GM18511 (cell line): ENCODE measurements at regions not wholly inside any gene's neighbourhood (a gene's known extent, or its start where the extent isn't known, plus 50 kb on each side); places are given as distances from the start of the nearest gene placed in this dataset.
A peak's percentile ranks its signal among the peaks of the same experiment; 100 is the strongest.

Source experiments
- ATAC-seq: cut with Tn5 transposase; IDR thresholded peaks from one replicate; pipeline ENCODE4 v1.9.1; 2021; ENCODE audit warnings: mild to moderate bottlenecking, moderate library complexity; ENCODE audit not compliant: unreplicated experiment

DNA sequence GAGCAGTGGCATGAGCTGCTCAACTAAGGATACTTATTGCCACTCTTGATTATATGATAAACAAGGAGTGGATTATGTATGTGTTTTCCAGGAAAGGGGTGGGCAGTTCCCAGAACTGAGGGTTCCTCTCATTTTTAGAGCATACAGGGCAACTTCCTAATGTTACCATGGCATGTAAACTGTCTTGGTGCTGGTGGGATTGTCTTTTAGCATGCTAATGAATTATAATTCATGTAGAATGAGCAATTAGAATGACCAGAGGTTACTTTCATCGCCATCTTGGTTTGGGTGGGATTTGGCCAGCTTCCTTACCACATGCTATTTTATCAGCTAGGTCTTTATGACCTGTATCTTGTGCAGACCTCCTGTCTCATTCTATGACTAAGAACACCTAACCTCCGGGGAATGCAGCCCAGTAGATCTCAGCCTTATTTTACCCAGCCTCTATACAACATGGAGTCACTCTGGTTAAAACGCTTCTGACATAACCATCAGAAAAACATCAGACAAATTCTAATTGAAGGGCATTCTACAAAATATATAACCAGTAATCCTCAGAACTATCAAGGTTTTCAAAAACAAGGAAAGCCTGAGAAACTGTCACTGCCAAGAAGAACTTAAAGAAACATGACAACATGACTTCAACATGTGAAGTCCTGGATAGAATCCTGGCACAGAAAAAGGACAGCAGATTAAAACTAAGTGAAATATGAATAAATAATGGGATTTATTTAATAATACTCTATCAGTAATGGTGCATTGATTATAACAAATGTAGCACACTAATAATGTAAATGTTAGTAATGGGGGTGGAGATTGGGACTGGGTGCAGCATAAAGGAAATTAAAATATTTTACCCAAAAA lies 365.0 kb downstream of the SEMA3D start:
- no peak for ATAC-seq

DNA sequence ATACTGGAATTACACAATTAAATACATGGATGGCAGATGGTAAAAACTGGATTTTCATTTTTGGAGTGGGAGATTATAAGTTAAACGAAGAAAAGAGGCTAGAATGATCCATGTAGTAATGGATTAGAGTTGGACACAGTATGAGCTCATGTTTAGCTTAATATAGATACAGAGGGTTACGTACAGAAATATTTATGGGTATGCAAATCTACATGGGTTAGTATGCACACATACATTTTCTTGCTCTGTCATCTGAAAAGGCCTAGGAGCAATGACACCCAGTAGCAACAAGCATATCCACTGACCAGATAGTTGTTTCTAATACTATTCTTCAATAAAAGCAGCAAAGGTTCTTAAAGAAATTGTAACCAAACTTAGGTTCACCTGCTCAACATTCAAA lies 366.4 kb downstream of the SEMA3D start:
- ATAC-seq: no peak

DNA sequence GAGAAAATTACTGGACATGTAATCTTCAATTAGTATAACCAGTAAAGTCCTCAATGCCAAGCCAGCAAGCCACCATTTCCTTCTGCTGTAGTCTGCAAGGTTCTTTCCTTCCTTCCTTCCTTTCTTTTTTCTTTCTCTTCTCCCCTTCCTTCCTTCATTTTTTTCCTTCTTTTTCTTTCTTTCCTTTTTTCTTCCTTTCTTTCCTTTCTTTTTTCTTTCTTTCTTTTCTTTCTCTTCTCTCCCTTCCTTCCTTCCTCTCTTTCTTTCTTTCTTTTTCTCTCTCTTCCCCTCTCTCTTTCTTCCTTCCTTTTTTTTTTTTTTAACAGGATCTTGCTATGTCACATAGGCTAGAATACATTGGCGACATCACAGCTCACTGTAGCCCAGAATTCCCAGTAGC lies 369.8 kb downstream of the SEMA3D start:
- no peak for ATAC-seq

DNA sequence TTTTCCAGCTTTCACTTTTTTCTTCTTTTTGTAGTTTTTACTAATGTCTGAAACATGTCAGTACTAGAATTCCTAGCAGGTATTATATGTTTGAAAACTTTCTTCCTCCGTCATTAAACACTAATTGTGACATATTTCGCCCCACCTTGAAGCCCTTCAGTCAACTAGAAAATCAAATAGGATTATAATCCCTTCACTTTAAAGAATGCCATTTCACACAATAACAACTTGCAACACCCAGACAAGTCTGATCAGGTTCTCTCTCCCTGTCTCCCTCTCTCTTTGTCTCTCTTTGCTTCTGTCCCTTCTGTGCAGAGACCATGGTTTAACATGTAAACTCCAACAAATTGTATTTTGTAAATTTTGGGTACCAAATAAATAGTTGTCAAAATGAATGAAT lies 373.5 kb downstream of the SEMA3D start:
- no peak for ATAC-seq

DNA sequence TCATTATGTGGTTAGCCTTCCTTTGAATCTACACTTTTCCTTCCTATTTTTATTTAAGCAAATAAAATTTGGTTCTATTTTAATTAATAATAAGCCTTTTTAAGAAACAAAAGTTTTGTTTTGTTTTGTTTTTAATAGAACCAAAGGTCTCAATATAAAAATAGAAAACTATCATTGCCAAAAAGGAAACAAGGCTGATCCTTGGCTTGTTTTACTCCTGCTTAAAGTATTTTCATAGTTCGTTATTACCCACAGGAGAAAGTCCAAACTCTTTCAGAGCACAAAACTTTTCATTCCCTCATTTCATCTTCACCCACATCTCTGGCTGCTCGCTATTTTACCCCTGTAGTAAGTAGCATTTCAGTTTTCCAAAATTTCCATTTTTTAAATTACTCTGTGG lies 374.8 kb downstream of the SEMA3D start:
- no peak for ATAC-seq

DNA sequence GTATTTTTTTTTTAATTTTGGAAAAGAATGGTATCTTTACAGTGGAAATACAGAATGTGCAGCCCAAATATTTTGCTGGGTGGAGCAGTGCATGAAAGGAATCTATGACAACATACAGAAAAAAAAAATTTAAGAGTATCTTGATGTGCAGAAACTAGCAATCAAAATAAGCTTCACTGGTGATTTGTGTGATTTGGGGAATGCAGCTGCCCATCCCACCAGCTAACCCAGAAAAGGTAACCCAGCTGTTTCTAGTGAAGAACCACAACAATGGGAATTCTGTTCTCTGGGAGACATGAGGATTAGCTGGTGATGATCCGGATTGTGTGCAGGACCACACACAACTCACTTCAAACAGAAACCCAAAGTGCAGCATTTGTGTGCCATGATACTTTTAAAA lies 375.5 kb downstream of the SEMA3D start:
- no peak for ATAC-seq

DNA sequence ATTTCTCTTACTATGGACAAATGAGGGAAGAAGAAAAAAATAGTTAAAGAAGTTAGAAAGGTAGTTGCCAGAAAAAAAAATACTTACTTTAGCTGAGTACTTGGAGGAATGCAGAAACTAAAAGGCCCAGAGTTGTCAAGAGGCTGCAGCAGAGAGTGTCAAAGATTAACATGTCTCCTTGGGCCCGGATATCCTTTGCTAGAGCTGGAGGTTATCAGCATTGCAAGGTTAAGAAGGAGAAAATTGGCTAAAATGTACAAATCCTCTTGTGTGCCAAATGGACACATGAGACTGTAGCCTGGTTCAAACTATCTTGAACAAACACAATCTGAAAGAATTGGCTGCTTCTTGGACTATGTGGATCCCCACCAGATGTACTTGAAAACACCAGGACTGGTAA lies 377.0 kb downstream of the SEMA3D start:
- ATAC-seq: no peak

DNA sequence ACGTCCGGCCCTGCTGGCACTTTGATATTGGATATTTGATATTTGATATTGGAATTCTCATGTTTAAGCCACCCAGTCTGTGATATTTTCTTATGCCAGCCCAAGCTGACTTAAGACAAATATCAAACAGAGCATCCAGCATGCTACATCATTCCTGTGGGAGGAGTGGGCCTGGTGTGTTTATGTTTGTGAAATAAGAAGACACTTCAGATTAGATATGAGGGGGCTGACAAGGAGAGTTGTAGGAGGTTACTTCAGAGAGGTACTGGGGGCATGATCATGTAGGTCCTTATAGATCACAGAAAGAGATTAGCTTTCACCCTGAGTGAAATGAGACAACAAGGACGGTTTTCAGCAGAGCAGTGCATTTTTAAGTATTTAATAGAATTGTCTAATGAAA lies 382.9 kb downstream of the SEMA3D start:
- ATAC-seq: no peak

DNA sequence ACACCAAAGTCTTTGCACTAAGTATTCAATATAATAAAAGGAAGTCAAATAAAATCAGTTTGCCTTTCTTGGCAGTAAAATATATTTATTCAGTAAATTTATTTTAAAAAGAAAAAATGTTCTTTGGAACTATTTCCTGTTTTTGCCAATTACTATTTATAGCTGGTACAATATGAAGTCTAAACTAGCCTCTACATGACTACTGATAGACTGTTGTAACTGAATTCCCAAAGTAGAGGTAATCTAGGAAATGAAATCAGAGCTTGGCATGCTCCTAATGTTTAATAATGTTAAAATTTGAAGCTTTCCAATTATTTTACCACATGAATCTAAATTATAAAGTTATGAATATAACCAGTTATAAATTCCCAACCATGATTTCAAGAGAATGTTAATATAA lies 385.5 kb downstream of the SEMA3D start:
- ATAC-seq: no peak

DNA sequence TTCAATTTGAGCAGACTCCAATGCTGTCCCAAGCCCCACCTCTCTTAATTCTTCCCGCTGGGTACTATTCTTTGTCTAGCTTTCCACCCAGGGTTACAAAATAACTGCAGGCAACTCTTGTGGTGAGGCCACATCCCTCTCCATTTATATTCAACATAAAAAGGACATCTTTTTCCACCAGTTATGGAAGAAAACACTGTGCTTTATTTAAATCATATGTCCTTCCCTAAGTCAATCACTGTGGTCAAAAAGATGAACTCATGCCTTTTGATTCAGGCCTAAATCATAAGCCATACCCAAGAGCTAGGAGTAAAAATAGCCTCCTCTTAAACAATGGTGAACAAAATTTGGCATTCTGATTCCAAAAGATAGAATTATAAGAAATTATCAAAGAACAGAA lies 386.0 kb downstream of the SEMA3D start:
- ATAC-seq: no peak

DNA sequence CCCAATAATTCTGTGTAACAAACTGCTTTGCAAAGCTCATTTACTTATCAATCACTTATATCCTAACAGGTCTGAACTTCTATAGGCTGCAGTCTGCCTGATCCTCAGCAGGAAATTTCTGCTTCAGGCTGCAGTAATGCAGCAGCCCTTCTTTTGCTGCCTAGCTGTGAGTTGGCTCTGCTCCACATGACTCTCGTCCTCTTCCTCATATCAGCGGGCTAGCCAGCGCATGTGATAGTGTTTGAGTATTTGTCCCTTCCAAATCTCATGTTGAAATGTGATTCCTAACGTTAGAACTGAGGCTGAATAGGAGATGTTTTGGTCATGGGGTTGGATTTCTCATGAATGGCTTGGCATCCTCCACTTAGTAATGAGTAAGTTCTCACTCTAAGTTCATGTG lies 387.8 kb downstream of the SEMA3D start:
- ATAC-seq: no peak

DNA sequence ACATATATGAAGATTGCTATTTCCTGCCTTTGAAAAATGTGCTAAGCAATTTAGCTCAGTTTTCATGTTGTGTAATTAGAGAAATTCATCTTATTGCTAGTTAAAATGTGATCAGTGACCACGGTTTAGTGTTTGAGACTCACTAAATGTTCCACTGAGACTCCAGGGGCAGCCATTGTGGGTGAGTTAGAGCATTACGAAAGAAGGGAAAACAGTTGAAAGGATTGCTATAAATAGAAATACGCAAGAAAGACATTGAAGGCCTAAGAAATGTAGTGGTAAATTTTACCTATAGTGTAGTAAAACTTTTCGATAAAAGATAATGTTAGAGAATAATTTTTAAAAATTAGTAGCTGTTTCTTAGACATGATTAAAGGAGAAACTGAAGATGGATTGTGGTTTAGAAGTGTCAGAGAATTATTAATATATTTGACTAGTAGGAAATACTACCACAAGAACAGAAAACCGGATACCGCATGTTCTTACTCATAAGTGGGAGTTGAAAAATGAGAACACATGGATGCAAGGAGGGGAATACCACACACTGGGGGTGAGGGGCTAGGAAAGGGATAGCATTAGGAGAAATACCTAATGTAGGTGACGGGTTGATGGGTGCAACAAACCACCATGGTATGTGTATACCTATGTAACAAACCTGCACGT lies 394.5 kb downstream of the SEMA3D start:
- ATAC-seq: peak; percentile 85

DNA sequence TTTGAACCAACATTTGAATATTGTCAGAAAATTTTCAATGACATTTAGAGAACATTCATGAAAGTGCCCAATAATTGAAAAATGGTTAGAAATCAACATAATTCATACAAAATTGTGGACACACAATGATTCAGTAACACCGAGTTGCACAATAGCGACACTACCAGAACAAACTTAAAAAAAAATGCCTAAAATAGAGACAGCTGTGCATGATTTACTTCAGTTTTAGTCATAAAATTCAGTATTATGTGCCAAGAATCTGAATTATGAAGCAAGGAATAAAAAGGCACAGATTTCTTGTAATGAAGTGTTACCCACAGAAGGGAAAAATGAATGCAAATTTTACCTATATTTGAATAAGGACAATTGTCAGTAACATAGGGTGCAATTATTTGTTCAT lies 396.0 kb downstream of the SEMA3D start:
- ATAC-seq: no peak

DNA sequence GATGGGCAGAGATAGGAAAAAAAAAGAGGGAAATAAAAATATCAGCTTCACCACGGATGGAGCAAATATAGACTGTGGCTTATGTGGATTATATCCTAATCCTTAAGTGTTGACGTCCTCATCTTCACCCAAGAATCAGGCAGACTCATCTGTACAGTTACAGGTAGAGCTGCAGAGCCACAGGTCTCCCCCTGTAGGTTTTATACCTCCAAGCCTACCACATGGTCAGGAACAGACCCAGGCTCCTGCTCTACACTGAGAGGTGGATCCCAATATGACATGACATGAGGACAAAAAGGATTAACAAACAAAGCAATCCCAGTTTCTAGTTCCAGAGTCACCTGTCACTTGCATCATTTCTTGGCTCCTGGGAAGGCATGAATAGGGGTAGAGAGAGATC lies 400.8 kb downstream of the SEMA3D start:
- ATAC-seq: no peak

DNA sequence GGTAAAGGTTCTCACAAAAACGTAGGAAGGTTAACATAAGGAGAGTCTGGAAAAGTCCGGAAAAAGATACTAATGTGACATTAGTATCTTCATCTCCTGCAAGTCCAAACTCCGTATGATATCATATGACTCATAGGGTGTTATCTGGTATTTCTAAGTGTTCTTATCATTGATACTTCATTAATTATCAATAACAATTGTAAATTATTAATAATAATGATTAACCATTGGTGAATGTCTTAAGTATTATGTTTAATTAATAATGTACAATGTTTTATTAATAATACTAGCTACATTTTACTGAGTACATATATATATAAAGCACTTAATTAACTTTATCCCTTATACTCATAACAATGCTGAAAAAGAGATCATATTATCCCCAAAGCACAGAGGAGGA lies 402.4 kb downstream of the SEMA3D start:
- ATAC-seq: no peak

DNA sequence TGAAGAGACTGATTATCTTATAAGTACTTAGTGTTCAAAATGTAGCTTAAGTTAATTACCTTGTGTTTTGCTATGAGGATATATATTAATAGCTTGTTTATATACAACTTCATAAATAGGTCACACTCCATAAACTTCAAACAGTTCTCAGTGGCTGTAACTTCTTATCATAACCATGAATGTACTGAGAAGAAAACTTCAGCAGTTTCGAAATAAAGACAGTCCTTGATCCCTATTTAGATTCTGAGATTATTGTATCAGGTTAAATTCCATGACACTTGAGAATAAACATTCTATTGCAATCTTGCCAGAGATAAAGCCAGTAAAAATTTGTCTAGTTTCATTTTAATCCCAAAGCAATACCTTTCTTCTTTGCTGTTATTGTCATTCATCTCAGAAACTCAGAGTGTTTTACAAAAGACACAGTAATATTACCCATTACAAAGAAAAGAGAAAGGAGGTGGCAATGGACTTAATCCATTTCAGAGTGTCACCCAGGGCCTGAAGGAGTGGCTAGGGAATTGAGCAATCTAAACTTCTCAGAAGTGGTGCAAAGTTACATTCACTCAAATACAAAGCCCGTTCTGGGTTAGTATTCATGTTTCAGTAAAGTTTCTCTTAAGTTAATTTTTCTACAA lies 403.6 kb downstream of the SEMA3D start:
- ATAC-seq: no peak

DNA sequence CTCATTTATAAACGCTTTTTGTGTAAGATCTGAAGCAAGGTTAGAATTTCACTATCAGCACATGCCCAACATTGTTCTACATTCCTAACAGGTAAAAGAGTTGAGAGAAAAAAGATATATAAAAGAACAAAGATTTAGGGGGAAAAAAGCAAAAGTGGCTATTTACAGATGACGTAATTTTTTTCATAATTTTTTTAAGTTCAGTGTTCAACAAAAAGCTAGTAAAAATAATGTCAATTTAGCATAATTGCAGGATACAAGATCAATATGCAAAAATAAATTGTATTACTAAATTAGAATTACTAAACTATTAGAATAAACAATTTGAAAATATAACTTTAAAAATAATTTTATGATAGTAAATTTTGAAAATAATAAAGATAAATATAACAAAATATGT lies 405.0 kb downstream of the SEMA3D start:
- no peak for ATAC-seq

DNA sequence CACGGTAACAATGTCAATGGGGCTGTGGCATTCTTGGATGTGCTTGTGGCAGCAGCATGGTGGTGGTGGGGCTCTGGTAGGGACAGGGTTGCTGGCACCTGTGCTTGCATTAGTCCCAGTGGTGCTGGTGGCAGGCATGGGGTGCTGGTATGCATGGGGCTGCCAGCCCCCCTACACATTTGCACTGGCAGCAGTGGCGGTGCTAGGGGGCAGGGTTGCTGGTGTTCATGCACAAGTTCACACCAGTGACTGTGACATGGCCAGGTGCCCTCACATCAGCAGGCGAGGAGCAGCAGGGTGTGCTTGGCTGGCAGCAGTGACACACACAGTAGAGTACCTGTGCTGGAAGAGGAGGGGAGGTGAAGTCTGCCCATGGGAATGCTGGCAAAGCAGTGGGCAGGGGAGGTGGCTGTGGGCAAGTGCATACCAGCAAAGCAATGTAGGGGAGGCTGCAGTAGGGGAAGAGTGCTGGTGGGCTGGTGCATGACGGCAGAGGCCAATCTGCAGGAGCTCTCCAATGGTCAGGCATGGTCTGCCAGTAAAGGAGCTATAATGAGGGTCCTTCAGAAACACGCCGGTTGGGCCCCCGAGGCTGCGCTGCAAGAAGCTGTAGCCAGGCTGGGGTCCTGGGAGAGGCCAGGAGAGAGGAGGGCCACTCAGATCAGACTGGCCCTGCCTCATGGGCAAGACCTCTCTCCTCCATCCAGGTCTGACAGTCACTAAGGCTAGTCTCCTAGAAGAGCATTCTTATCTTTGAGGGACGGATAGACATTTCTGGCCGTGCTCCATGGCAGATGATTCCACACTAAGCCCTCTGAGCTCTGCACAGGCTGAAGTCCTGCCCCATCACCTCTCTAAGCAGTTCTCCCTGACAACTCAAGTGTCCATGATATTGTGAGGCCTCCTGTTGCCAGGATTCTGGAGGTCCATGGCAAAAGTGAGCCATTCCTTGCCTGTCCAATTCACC lies 406.4 kb downstream of the SEMA3D start:
- no peak for ATAC-seq

DNA sequence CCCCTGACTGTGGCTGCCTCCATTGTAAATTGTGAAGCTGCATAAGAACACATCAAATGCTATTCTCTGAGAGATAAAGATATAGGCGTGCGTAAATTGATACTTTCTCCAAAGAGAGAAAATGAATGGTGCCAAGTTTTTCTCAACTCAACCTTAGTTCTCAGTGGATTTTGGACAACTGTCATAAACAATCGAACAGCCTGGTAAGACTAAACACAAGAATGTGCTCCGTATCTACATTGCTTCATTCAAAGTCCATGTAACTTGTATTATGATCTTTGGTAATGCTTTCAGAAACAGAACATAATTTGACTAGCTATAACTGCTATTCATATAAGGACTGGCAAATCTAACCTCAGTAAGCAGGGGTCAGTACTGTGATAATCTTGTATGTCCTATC lies 429.1 kb downstream of the SEMA3D start:
- ATAC-seq: no peak

DNA sequence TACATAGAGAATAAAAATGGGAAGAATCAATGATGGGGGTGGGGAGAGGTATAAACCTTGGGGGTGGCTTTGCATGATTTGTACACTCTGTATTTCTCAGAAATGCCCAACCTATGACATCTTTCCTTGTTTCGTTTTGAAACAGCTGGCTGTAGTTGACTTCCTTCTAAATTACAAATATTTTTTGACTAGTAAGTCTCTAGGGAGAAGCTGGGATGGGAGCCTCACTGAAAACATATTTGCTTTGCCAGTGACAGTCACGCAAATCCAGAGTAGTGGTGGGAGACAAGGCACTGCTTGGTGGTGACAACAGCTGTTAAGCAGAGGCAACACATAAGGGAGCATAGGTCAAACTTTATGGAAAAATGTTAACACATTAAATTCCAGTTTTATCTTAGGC lies 440.5 kb downstream of the SEMA3D start:
- ATAC-seq: no peak

DNA sequence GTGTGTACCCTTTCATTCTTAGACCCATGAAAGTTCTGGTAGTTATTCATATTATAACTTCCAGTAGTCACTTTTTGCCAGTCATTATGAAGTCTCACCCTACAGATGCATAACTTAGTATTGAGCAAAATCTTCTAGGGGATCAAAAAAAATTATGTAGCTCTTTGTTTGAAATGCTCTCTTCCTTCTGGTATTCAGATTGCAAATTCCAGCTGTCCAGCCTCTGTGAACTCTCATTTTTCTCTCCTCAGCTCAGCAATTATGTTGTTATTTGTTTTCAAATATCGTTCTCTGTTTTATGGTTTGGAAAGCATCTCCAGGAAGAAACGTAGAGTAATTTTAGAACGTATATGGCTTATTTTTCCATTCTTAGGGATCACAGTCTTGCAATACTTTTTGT lies 442.5 kb downstream of the SEMA3D start:
- no peak for ATAC-seq
